GM12873 (cell line): ENCODE measurements at regions not wholly inside any gene's neighbourhood (a gene's known extent, or its start where the extent isn't known, plus 50 kb on each side); places are given as distances from the start of the nearest gene placed in this dataset.

Experiments
- TF ChIP-seq, protein P1 (sequence below): IDR thresholded peaks from 2 replicates; pipeline ENCODE4 v1.5.1; 2012; ENCODE audit warnings: low read depth, mild to moderate bottlenecking, moderate library complexity, low read length, control low read depth; ENCODE audit not compliant: insufficient read depth; ENCODE audit errors: missing control alignments

DNA sequence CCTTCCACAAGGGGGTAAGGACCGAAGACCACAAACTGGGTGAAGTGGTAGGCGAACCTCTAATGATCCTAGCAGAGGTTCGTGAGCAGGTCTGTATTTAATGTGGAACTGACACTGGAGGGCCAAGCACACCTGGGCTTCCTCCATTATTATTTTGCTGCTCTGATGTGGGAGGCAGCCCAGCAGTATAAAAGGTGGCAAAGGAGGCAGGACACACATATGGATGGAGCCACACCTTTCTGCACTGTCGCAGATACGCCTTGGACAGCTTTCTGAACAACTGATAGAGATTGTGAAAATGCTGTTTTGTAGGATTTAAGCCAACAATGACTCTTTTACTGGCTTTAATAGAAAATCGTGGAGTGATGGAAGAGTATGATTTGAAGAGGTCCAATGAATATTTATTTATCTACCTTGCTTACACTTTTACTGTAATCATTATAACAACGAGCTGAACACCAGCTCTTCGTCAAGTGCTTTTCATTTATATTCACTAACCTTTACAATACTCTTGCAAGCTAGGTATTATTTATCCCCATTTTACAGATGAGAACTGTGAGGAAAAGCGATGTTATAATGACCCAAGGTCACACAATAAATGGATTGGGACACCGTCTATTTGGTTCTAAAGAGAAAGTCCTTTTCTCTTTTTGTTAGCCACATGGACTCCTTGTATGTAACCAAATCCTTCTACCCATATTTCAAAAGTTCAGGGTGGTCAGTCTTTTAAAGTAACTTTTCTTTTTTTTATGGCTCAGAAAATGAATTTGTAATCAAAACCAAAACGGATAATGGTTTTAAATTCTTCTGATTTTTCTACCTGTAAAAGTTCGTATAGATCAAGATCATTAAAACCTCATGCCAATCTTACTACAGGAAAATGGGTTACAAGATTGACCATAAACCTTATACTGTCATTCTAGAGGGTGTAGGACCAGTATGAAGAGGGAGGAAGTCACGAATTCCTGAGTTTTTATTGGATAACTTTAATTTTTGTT lies 116.9 kb downstream of the UTRN start:
- TF ChIP-seq, protein P1, sequence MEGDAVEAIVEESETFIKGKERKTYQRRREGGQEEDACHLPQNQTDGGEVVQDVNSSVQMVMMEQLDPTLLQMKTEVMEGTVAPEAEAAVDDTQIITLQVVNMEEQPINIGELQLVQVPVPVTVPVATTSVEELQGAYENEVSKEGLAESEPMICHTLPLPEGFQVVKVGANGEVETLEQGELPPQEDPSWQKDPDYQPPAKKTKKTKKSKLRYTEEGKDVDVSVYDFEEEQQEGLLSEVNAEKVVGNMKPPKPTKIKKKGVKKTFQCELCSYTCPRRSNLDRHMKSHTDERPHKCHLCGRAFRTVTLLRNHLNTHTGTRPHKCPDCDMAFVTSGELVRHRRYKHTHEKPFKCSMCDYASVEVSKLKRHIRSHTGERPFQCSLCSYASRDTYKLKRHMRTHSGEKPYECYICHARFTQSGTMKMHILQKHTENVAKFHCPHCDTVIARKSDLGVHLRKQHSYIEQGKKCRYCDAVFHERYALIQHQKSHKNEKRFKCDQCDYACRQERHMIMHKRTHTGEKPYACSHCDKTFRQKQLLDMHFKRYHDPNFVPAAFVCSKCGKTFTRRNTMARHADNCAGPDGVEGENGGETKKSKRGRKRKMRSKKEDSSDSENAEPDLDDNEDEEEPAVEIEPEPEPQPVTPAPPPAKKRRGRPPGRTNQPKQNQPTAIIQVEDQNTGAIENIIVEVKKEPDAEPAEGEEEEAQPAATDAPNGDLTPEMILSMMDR = no peak

DNA sequence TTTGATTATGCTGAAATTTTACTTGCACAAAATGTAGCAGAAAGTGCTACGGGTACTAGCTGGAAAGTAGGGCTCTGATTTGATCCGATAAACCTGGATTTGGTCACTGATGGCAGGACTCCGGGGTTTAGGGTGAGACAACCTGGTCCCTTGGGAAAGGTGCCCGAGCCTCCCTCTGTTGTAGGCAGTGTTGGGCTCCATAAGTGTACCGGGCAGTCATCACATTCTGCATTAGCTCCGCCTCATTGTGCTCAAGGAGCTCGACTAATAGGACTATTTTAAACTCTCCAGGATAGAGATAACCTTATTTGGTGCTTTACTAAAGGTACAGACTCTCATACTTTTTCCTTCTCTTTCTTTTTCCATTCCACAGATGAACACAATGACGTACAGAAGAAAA lies 117.6 kb downstream of the UTRN start:
- TF ChIP-seq, protein P1 = no peak

DNA sequence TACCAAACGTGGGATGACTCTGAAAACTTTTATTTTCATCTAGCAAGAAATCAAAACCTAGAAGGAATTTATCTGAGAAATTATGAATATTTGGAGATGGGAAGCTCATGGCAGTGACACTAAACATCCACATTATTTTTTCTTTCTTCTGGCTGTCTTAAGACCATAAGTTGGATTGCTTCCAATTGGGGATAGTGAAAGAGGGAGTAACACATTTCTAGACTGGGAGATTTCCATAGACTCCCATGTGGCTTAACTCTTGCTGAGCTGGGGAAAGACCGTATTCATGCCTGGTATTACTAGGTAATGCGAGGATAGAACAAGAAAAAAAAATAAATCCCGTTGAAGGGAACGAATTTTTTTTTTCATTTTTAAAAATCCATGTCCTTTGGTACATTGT lies 120.0 kb downstream of the UTRN start:
- TF ChIP-seq, protein P1 = no peak

DNA sequence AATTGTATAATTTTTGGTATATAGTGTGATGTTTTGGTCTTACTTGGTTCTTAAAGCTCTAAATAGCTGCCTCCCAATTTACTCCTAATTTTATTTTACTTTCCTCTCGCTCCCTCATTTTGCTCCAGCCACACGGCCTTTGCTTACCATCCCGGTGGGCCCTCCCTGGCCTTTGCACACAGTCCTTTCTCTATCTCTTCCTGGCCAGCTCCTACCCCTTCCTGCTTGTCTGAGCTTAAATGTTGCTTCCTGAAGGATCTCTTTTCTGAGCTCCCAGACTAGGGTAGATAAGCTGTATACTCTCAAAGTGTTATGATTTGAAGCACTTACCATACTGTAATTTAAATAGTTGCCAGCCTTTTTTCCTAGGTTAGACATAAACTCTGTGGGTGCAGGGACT lies 121.7 kb downstream of the UTRN start:
- TF ChIP-seq, protein P1 = no peak

DNA sequence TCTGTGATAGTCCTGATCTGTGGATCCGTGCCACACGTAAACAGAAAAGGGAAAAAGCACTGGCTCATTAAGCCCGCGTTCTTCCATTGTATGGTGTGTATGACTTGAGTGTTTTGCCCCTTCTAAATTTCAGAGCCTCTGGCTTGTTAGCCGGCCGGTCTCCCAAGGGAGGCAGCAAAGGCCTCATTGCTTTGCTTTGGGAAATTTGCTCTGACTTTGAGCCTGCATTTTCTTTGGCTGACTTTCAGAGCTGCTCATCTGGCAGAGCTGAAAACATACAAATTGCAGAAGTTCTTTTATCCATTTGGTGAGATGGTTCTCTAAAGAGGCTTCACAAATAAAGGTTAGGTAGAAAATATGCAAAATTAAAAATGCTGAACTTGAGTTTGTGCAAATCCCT lies 123.0 kb downstream of the UTRN start:
- TF ChIP-seq, protein P1 = no peak

DNA sequence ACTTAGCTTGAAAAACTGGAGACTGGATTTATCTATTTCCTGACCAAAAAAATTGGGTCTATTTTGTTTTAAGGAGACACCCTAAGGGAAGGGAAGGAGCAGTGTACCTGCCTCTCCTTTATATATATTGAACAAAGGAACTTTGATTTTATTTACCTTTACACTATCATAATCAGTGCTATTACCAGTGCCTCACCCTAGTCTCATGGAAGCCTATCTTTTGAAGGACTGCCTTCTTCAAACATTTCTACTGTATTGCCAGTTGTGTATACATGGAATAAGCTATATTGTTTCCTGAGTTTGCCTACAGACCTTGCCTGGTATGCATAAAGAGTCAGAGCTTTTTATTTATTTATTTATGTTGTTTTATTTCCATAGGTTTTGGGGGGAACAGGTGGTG lies 124.9 kb downstream of the UTRN start:
- TF ChIP-seq, protein P1 = no peak

DNA sequence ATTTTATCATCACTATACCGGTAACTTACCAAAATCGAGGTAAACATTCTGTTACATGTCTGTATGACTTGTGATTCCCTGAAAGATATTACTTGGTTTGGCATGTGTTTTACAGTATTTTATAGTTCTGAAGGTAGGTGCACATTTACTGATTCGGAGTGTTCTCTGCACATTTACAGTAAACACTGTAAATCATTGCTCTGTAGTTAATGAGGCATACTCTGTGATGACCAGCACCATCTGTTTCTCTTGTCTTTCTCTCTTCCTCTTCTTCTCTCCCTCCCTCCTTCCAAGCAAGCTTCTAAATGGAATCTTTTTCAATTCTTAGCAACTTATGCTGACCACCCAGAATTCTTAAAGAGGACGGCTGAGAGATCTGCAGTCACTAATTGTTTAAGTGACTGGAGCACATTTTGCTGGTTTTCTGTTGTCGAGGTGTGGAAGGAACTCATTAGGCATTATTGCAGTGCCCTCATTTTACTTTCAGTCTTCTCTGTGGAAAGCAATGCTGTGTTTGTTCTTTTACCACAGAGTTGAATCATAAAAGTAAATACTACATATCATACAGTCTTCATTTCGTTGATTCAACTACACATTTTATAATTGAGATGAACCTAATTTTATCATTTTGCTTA lies 126.5 kb downstream of the UTRN start:
- TF ChIP-seq, protein P1 = no peak
